GM12891 (cell line): ENCODE measurements at regions not wholly inside any gene's neighbourhood (a gene's known extent, or its start where the extent isn't known, plus 50 kb on each side); places are given as distances from the start of the nearest gene placed in this dataset.
"Not testable (repeated sequence)": the region's sequence is repeated elsewhere in the genome, so short reads cannot be mapped to it uniquely, and the experiment has no call there.

Experiments
- PAX5 ChIP-seq: IDR thresholded peaks from 2 replicates; pipeline ENCODE4 v1.6.1; 2011; ENCODE audit warnings: low read length, moderate library complexity, mild to moderate bottlenecking; ENCODE audit not compliant: insufficient read depth, severe bottlenecking
- POLR2A ChIP-seq: IDR thresholded peaks from 2 replicates; pipeline ENCODE4 v1.6.1; 2011; ENCODE audit warnings: low read depth, low read length, control low read depth
- POLR2AphosphoS5 ChIP-seq: IDR thresholded peaks from 2 replicates; pipeline ENCODE4 v1.6.1; 2011; ENCODE audit warnings: low read depth, low read length, control low read depth
- POU2F2 ChIP-seq: IDR thresholded peaks from 2 replicates; pipeline ENCODE4 v1.6.1; 2011; ENCODE audit warnings: low read depth, mild to moderate bottlenecking, control low read depth, low read length, moderate library complexity
- SPI1 ChIP-seq: IDR thresholded peaks from 2 replicates; pipeline ENCODE4 v1.6.1; 2011; ENCODE audit warnings: low read depth, low read length, control low read depth
- TAF1 ChIP-seq: IDR thresholded peaks from 2 replicates; pipeline ENCODE4 v1.6.1; 2011; ENCODE audit warnings: low read depth, low read length, control low read depth

GRCh38 chr13:22956456-22957115 lies 224.2 kb upstream of the SGCG start:
- not testable (repeated sequence) for TF ChIP-seq POLR2A, SPI1, POLR2AphosphoS5, TAF1, PAX5, POU2F2
